SK-N-SH (cell line): ENCODE measurements at regions not wholly inside any gene's neighbourhood (a gene's known extent, or its start where the extent isn't known, plus 50 kb on each side); places are given as distances from the start of the nearest gene placed in this dataset.

Source experiments
- CTCF ChIA-PET: fragments of 300-600, 350-600 bp; formaldehyde crosslinking; extraction: SDS; loops from one replicate; lab custom pipeline; 2021; lab: Yijun Ruan, JAX
- POLR2A ChIA-PET: fragments of 350-600 bp; sonication (Branson Sonifier 250); formaldehyde crosslinking; extraction: SDS; loops from one replicate; lab custom pipeline; 2020; ENCODE audit warnings: antibody characterized with exemption, inconsistent platforms; lab: Yijun Ruan, JAX
- DNase-seq: peaks from one replicate; pipeline ENCODE4 v3.0.0; 2012
- H2AFZ ChIP-seq: fragments of 200-600 bp; sonication (generic); 2 replicates; pipeline ENCODE4 v1.8.1; 2016; ENCODE audit warnings: antibody characterized with exemption, mild to moderate bottlenecking, low read depth
- H3F3A ChIP-seq: fragments of 200-600 bp; sonication (generic); replicated peaks from 2 replicates; pipeline ENCODE3; 2016; ENCODE audit warnings: antibody characterized with exemption, mild to moderate bottlenecking; ENCODE audit not compliant: insufficient read depth
- H3K27ac ChIP-seq, 2 experiments: fragments of 200-500 bp in 1 of 2; fragments of 200-600 bp in 1 of 2; sonication (Bioruptor generic) in 1 of 2; sonication (generic), shearing (Covaris generic) in 1 of 2; 2 replicates each; pipeline versions ENCODE4 v1.5.1 to v1.6.1; 2014 to 2016; ENCODE audit warnings: low read depth in 2 of 2, inconsistent platforms in 1 of 2, low read length in 1 of 2, mild to moderate bottlenecking in 1 of 2, mixed read lengths in 1 of 2
- H3K27me3 ChIP-seq: fragments of 200-600 bp; sonication (generic), shearing (Covaris generic); 2 replicates; pipeline ENCODE4 v1.6.1; 2016; ENCODE audit warnings: mixed run types; ENCODE audit not compliant: insufficient read depth
- H3K36me3 ChIP-seq, 2 experiments: fragments of 200-500 bp in 1 of 2; fragments of 200-600 bp in 1 of 2; sonication (Bioruptor generic) in 1 of 2; sonication (generic) in 1 of 2; replicated peaks in 1 of 2; 2 replicates each; pipeline versions ENCODE3 to v1.5.1; 2014 to 2016; ENCODE audit warnings: low read length in 1 of 2, mild to moderate bottlenecking in 1 of 2; ENCODE audit not compliant: insufficient read depth in 2 of 2, control insufficient read depth in 1 of 2
- H3K4me1 ChIP-seq, 2 experiments: fragments of 200-500 bp in 1 of 2; fragments of 200-600 bp in 1 of 2; sonication (Bioruptor generic) in 1 of 2; sonication (generic), shearing (Covaris generic) in 1 of 2; 2 replicates each; pipeline versions ENCODE4 v1.5.1 to v1.6.1; 2014 to 2016; ENCODE audit warnings: low read depth in 1 of 2, low read length in 1 of 2, mixed run types in 1 of 2; ENCODE audit not compliant: insufficient read depth in 2 of 2, control insufficient read depth in 1 of 2
- H3K4me2 ChIP-seq: fragments of 200-600 bp; sonication (generic), shearing (Covaris generic); 2 replicates; pipeline ENCODE4 v1.6.1; 2017; ENCODE audit warnings: mixed run types
- H3K4me3 ChIP-seq, 2 experiments: fragments of 200-500 bp in 1 of 2; fragments of 200-600 bp in 1 of 2; sonication (Bioruptor generic) in 1 of 2; sonication (generic), shearing (Covaris generic) in 1 of 2; 2 replicates each; pipeline versions ENCODE4 v1.5.1 to v1.8.1; 2014 to 2016; ENCODE audit warnings: low read depth in 2 of 2, inconsistent platforms in 1 of 2, low read length in 1 of 2, mild to moderate bottlenecking in 1 of 2, mixed read lengths in 1 of 2, moderate library complexity in 1 of 2
- H3K79me2 ChIP-seq: fragments of 200-600 bp; sonication (generic); 2 replicates; pipeline ENCODE4 v1.8.1; 2017; ENCODE audit warnings: mild to moderate bottlenecking; ENCODE audit not compliant: insufficient read depth
- H3K9ac ChIP-seq: fragments of 200-600 bp; sonication (generic); 2 replicates; pipeline ENCODE4 v1.6.1; 2017; ENCODE audit warnings: mixed run types
- H3K9me2 ChIP-seq: fragments of 200-600 bp; sonication (generic); 2 replicates; pipeline ENCODE4 v1.6.1; 2017; ENCODE audit warnings: mixed run types
- H3K9me3 ChIP-seq: fragments of 200-600 bp; sonication (generic); 2 replicates; pipeline ENCODE4 v1.6.1; 2017; ENCODE audit warnings: mixed run types, mild to moderate bottlenecking, moderate library complexity
- H4K20me1 ChIP-seq: fragments of 200-600 bp; sonication (generic); 2 replicates; pipeline ENCODE4 v1.6.1; 2017; ENCODE audit warnings: mild to moderate bottlenecking, mixed run types; ENCODE audit not compliant: insufficient read depth
- CHD2 ChIP-seq: fragments of 150-350 bp; IDR thresholded peaks from 2 replicates; pipeline ENCODE4 v1.6.1; 2018; ENCODE audit warnings: low read length; ENCODE audit not compliant: partially characterized antibody
- FOXJ3 ChIP-seq: sonication (generic); formaldehyde crosslinking; IDR thresholded peaks from 2 replicates; pipeline ENCODE4 v1.5.1; 2020; ENCODE audit warnings: mild to moderate bottlenecking, missing genetic modification reagents
- GATA2 ChIP-seq: sonication (generic); formaldehyde crosslinking; IDR thresholded peaks from 2 replicates; pipeline ENCODE4 v1.5.0; 2020; ENCODE audit warnings: mild to moderate bottlenecking, missing genetic modification reagents
- NFIC ChIP-seq: IDR thresholded peaks from 2 replicates; pipeline ENCODE4 v1.4.0; 2012; ENCODE audit warnings: borderline replicate concordance
- PBX3 ChIP-seq: IDR thresholded peaks from 2 replicates; pipeline ENCODE4; 2012
- REST ChIP-seq: IDR thresholded peaks from 2 replicates; pipeline ENCODE4 v1.6.1; 2012; ENCODE audit warnings: mild to moderate bottlenecking, low read depth, low read length, moderate library complexity
- TAF1 ChIP-seq: IDR thresholded peaks from 2 replicates; pipeline ENCODE4 v1.6.1; 2012; ENCODE audit warnings: low read depth, mild to moderate bottlenecking, low read length, moderate library complexity, borderline replicate concordance
- TCF12 ChIP-seq: IDR thresholded peaks from 2 replicates; pipeline ENCODE4 v1.4.0; 2012
- TEAD4 ChIP-seq: IDR thresholded peaks from 2 replicates; pipeline ENCODE4 v1.4.0; 2012; ENCODE audit warnings: mild to moderate bottlenecking, borderline replicate concordance; ENCODE audit not compliant: insufficient read depth
- YY1 ChIP-seq: IDR thresholded peaks from 2 replicates; pipeline ENCODE4 v1.4.0; 2012; ENCODE audit warnings: low read depth, mild to moderate bottlenecking
- WGBS: methylation state at CpG from one replicate; pipeline ENCODE4 v1.1.6; 2017; ENCODE audit warnings: low lambda C conversion rate; 5-methylcytosine and 5-hydroxymethylcytosine counted together

DNA sequence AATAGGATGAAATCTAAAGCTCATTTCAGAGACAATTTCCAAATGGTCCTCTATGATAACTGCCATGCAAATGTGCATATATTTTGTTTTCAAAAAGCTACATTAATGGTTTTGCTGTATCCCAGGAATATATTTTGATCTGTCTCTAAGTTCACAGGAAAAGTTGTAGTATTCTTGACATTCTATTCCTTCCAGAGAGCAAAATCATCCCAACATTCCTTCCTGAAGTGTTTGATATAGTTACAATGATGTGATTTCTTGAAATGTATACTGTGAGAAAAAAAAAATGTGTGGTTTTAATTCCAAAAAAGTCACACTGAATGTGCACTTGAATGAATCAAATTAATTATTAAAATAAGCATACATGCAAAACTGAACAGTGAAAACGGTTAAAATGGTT lies 996.0 kb upstream of the CITED2 start:
- no peak overlapping the region for H3K4me3 ChIP-seq
- no peaks in the 10 kb centered on the region for H3F3A ChIP-seq
- no peaks in the 10 kb centered on the region for H3K9me3 ChIP-seq
- ChIA-PET POLR2A (no interaction called here), CTCF (no interaction called here)
- DNase-seq, result no peak
- no peaks in the 10 kb centered on the region for H3K79me2 ChIP-seq
- no peak overlapping the region for H2AFZ ChIP-seq
- peaks cover 0 to 13% of the 10 kb centered on the region in 2 experiments; a peak in 2 of 4 replicates for H3K4me1 ChIP-seq
- H3K27me3 ChIP-seq, result no peaks in the 10 kb centered on the region
- no peak overlapping the region for H3K4me2 ChIP-seq
- no peak overlapping the region for H3K27ac ChIP-seq
- 67% methylated on average over 1 of the region's 1 CpG for WGBS
- TF ChIP-seq PBX3 (no peak), TCF12 (no peak), TAF1 (no peak), GATA2 (CRISPR knock-in tag) (no peak), TEAD4 (no peak), CHD2 (no peak), FOXJ3 (CRISPR knock-in tag) (no peak), YY1 (no peak)
- H4K20me1 ChIP-seq, result no peaks in the 10 kb centered on the region
- peaks cover 0 to 5% of the 10 kb centered on the region in 2 experiments for H3K36me3 ChIP-seq
- no peaks in the 10 kb centered on the region for H3K9me2 ChIP-seq
- H3K9ac ChIP-seq, result no peak overlapping the region

GRCh38 chr6:140366991-140367390 lies 992.5 kb upstream of the CITED2 start:
- TF ChIP-seq NFIC (no peak), REST (no peak)
- TF ChIP-seq, all 33 proteins: peak for 0
- no peaks in the 10 kb centered on the region for H3K9me2 ChIP-seq
- H3K9me3 ChIP-seq, result no peaks in the 10 kb centered on the region
- no peaks in the 10 kb centered on the region for H3K79me2 ChIP-seq
- no peak overlapping the region for H3K4me2 ChIP-seq
- H3K27me3 ChIP-seq, result no peaks in the 10 kb centered on the region
- DNase-seq, result no peak
- no peaks in the 10 kb centered on the region for H4K20me1 ChIP-seq
- H3K4me1 ChIP-seq, result peaks cover 0 to 13% of the 10 kb centered on the region in 2 experiments; a peak in 2 of 4 replicates
- peaks cover 0 to 5% of the 10 kb centered on the region in 2 experiments for H3K36me3 ChIP-seq
- H3K9ac ChIP-seq, result no peak overlapping the region
- no peak overlapping the region for H3K27ac ChIP-seq
- CTCF ChIA-PET, result no interaction called here
- H3F3A ChIP-seq, result no peaks in the 10 kb centered on the region
- POLR2A ChIA-PET, result no interaction called here
- H2AFZ ChIP-seq, result no peak overlapping the region
- H3K4me3 ChIP-seq, result no peak overlapping the region
